HG03469 (cell line): ENCODE measurements at regions not wholly inside any gene's neighbourhood (a gene's known extent, or its start where the extent isn't known, plus 50 kb on each side); places are given as distances from the start of the nearest gene placed in this dataset.
A peak's percentile ranks its signal among the peaks of the same experiment; 100 is the strongest.
"Not testable (repeated sequence)": the region's sequence is repeated elsewhere in the genome, so short reads cannot be mapped to it uniquely, and the experiment has no call there.

ENCODE experiments used
- ATAC-seq: cut with Tn5 transposase; IDR thresholded peaks from one replicate; pipeline ENCODE4 v1.9.1; 2021; ENCODE audit warnings: mild to moderate bottlenecking, moderate library complexity, moderate number of reproducible peaks; ENCODE audit not compliant: unreplicated experiment

DNA sequence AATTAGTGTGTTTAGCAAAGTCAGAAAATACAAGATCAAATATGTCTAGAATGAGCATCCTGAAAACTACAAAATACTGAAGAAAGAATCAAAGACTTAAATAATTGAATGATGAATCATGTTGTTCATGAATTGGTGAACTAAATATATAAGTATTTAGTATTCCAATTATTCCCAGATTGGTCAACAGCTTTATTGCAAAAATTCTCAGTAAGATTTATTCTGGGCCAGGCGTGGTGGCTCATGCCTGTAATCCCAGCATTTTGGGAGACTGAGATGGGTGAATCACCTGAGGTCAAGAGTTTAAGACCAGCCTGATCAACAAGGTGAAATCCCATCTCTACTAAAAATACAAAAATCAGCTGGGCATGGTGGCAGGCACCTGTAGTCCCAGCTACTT is 250.0 kb upstream of the NECTIN3 start:
- ATAC-seq: no peak

DNA sequence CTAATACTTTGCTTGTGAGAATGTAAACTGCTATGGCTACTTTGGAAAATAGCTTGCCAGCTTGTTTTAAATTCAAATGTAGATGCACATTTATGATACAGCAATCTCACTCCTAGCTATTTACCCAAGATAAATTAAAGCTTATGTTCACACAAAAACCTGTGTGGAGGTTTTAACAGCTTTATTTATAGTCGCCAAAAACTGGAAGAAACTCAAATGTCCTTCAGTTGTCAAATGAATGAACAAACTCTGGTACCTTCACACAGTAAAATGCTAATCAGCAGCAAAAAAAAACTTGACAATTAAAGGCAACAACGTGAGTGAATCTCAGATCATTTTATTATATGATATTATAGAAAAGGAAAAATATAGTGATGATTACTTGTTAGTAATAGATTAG is 248.6 kb upstream of the NECTIN3 start:
- ATAC-seq: no peak

DNA sequence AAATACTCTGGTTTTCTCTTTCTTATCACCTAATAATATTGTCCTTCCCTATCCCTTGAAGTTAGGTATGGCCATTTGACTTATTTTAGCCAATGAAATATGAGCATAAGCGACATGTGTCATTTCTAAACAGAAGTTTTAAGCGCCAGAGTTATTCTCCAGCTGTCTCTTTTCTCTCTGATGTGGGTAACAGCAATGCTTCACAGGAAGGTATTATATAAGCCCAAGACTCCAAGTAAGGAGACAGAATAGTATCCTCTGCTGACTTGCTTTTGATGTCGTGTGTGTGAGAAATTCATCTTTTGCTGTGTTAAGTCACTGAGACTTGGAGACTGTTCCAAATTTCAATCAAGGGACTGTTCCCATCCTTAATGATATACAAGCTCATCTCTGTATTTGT is 224.6 kb upstream of the NECTIN3 start:
- no peak for ATAC-seq

DNA sequence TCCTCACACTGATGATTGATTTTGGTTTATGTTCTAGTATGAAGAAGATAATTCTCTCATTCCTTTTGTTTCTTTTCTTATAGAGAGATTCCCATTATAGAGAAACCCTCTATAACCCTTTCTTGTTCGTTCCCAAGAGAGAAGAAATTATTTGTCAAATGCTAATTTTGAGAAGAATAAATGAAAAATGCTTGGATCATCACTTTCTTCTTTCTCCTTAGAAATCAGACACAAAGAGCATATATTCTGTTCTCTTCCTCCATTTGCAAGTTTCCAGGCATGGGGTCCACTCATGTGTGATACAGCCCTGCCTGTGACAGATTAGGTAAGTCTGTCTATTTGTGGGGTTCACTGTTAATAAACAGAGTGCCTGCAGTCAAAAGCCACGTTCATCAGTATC is 222.6 kb upstream of the NECTIN3 start:
- no peak for ATAC-seq

DNA sequence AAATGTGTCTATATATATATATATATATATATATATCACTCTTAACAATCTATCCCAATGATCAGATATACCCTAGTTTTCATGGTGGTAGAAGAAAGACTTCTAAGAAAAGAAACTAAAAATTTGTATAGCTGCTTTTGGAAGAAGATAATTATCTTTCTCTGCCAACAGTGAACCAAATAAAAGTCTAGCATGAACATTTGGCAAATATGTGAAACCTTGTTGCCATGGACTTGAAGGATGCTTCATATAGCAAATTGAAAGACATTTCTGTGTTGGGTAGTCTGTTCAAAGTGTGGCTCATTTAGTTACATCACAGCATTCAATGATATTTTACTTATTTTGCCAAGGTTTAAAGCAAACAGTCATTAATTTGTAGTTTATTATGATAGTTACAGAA is 219.9 kb upstream of the NECTIN3 start:
- ATAC-seq: no peak

DNA sequence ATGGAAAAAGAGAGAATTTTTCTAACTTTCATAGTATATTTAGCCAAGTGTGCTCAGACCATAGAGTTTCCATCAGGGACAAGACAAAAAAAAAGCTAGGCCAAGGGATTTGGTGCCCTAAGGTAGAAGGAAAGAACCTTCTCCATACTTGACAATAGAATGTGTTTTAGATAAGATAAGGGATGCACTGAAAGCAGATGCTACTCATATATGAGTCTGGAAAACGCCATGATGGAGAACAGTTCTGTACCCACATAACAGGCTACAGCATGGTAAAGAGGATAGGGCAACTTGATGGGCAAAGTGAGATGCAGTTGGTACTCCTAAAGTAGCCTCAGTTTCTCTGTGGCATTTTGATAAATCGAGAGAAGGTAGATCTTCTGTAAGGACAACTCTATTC is 216.4 kb upstream of the NECTIN3 start:
- ATAC-seq: no peak

DNA sequence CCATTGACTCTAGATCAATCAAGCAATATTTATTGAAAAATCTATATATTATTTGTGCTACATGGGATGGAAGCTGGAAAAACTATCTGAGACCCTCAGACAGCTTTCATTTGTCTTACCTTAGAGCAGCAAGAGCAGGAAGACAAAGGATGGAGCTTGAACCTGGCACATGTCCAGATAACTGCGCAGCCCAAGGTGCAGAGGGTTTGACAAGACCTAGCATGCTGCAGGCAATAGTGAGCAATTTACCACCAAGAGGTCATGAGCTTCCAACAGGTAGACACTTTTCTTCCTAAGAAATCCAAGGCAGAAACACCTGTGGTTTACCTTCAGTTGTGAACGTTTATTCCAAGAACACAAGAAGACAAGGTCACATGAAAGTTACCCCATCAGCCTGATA is 214.7 kb upstream of the NECTIN3 start:
- no peak for ATAC-seq

DNA sequence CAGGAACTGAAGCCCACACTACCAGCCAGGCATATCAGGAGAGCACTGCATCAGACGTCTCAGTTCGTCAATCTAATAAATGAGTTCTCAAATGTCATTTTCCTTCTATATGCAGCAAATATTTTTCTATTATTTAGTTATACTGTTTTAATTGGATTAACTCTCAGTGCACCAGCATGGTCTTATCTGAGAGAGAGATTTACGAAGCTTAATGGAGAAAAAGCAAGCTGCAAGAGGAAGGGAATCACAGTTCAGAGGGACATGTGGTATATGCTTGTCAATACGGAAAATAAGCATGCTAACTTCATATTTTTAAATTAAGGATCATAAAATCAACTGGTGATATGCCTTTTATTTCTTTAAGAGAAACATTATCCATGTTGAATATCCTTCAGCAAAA is 213.1 kb upstream of the NECTIN3 start:
- ATAC-seq: no peak

DNA sequence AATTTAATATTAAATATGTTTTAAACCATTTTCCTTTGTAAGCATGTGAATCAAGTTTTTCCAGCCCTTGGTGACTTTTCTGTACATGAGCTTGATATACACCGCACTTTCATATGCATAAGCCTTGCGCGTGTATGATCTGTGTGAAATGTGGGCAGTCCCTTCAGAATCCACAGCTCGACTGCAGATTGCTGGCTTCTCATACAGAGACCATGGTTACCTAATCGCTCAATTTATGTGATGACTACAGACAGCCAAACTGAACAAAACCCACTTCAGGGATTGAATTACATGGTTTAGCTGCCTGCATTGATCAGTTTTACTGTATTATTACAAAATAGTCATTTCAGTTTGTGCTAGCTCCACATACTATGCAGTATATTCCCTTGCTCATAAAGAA is 212.3 kb upstream of the NECTIN3 start:
- ATAC-seq: no peak

DNA sequence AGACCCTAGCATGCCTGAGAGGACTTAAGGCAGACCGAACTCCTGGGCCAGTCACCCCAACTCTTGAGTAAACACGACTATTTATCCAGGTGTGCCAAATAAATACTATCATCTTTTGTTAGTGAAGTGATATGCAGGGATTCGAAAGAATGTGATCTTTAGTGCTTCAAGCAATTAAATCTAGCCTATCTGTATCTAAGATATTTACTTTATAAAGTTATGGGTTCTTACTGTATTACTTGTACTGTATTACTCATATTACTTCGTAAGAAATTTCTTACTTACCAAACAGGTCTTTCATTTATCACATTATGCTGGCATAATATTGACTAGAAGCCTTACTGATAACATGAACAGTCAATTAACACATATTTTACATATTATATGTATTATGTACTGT is 211.6 kb upstream of the NECTIN3 start:
- ATAC-seq: no peak

DNA sequence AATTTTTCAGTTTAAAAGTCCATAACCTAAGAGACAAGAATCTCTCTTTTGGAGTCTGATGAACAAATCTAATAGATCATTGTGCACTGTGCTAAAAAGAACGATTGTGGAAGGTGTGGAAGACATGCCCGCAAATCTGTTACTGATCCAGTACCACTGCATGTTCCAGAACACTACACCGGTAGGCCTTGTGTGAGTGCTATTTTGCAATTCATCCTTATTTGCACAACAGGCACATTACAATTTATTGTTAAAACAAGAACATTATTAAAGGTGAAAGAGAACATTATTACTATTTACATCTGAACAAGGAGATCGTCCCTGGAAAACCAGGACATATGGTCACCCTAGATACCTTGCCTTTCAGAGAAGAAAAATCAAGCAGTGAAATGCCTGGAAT is 205.7 kb upstream of the NECTIN3 start:
- ATAC-seq: no peak

DNA sequence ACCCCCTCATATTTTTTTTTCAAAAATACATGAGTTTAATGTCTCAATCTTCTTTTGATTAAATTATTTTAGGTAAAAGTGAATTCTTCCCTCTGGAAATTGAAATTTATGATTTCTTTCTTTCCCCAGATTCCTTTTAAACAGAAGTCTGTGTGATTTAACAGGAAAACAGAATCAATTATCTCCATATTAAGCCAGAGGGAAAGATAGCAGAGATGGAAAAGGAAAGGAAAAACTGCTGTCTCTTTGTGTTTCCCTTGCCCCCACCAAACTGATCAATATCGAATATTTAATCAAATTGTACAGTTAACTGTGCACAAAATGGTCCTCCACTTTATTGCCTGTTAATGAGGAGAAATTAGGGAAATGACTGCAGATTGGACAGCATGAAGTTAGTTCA is 203.5 kb upstream of the NECTIN3 start:
- no peak for ATAC-seq

DNA sequence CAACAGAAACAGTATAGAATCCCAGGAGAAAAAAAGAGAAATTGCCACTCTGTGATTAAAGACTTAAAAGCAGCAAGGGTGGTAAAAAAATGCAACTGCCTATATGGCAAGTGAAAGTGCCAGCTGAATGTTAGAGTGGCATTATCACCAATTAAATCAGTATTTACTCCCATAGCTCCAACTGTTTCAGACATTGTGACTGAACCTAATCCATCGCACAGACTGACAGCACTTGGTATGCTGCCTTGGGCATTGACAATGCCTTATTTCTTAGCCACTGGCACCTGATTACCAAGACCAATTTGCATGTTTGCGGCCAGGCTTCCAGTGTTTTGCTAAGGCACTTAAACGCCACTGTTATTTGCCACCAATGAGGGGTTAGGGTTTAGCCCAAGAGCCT is 201.9 kb upstream of the NECTIN3 start:
- no peak for ATAC-seq

DNA sequence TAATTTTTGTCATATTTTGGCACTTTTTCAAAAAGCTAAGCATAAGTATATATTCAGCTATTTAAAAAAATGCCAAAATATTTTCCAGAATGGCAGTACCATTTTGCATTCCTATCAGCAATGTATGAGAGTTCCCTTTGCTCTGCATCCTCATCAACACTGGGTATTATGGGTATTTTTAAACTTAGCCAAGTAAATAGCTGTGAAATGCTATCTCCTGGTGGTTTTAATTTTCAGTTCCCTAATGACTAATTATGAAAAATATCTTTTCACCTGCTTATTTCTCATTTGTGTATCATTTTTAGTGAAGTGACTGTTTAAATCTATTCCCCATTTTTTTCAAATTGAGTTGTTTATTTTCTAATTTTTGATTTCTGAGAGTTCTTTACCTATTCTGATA is 199.7 kb upstream of the NECTIN3 start:
- no peak for ATAC-seq

DNA sequence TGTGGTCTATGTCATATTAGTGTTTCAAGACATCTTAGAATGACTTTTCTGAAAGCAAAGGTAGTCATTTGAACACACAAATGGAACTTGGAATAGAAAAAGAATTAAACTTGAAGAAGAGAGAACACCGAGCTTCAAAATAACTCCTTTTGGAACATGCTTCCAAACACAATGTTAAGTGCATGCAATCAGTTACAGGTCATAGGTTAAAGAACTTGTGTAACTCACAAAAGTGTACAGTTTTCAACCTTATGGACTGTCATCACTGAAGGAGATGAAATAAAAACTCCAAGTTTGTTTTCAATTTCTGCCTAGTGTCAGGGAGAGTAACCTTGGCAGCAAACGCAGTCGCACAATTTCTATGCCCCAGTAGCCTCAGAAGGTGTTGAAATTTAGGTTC is 192.9 kb upstream of the NECTIN3 start:
- ATAC-seq: no peak

DNA sequence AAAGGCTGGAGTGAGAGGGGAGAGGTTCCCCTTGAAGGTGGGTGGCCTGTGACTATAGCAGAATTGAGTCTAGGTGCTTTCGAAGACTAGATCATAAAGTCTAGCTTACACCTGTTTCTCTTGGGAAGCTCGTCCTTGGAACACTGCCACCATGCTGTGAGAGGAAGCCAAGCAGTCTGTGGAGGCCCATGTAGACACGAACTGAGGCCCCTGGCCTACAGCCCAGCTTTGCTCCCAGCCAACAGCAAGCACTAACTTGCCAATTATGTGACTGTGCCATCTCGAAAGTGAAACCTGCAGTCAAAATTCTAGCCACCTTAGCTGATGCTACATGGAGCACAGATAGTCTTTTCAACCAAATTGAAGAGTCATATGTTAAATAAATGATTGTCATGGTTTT is 190.5 kb upstream of the NECTIN3 start:
- peak; percentile 90 for ATAC-seq

DNA sequence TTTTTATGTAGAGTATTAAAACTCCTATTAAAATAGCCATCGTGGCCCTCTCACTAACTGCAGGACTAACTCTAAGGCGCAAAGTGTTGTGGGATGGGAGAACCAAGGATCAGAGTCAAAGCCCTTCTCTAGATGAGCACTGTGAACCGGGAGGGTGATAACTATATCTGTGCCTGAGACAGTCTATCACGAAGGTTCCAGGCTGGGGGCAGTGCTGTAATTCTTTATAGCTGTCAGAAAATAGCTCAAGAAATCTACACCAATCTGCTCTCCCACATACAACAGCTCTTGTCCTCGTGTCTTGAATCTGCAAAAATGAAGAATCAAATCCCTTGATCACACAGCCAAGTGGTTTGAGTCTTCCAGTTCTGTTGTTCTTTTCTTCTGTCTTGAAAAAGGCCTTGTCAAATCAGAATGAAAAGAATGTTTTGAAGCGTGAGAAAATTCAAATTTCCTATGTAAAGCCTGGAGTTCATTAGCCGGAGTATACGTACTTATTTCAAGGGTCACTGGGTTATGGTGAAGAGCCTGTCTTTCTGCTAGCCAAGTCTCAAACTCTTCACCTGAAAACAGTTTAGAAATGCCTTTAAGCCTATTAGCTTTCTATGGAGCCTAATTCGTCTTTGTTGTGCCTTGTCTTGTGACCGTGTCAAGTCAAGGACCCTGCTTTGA is 185.3 kb upstream of the NECTIN3 start:
- ATAC-seq: no peak

DNA sequence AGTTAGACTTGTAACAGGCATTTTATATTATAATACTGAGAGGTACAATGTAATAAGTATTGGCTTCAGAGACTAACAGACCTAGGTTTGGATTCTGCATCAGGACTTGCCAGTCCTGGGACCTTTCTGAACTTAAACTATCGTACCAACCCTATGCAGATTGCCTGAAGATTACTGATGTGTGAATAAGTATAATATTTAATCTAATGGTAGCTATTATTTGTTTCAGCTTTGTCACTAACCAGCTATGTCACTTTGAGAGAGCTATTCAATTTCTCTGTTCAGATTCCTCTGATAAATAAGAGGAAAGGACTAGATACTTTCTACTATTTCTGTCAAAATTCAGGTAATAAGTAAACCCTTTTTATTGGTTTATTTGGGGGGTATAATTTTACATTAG is 184.4 kb upstream of the NECTIN3 start:
- ATAC-seq: no peak

DNA sequence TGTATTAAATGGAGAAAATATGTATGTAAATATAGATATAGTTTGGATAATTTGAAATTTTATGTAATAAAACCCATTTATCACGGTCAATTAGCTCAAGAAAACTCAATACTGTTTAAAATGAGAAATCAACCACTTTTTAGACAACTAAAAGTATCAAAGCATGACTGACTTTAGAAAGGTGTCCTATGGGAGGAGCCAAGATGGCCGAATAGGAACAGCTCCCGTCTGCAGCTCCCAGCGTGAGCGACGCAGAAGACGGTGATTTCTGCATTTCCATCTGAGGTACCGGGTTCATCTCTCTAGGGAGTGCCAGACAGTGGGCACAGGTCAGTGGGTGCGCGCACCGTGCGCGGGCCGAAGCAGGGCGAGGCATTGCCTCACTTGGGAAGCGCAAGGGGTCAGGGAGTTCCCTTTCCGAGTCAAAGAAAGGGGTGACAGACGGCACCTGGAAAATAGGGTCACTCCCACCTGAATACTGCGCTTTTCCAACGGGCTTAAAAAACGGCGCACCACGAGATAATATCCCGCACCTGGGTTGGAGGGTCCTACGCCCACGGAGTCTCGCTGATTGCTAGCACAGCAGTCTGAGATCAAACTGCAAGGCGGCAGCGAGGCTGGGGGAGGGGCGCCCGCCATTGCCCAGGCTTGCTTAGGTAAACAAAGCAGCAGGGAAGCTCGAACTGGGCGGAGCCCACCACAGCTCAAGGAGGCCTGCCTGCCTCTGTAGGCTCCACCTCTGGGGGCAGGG is 182.8 kb upstream of the NECTIN3 start:
- not testable (repeated sequence) for ATAC-seq

DNA sequence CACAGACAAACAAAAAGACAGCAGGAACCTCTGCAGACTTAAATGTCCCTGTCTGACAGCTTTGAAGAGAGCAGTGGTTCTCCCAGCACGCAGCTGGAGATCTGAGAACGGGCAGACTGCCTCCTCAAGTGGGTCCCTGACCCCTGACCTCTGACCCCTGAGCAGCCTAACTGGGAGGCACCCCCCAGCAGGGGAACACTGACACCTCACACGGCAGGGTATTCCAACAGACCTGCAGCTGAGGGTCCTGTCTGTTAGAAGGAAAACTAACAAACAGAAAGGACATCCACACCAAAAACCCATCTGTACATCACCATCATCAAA is 182.3 kb upstream of the NECTIN3 start:
- ATAC-seq: not testable (repeated sequence)

DNA sequence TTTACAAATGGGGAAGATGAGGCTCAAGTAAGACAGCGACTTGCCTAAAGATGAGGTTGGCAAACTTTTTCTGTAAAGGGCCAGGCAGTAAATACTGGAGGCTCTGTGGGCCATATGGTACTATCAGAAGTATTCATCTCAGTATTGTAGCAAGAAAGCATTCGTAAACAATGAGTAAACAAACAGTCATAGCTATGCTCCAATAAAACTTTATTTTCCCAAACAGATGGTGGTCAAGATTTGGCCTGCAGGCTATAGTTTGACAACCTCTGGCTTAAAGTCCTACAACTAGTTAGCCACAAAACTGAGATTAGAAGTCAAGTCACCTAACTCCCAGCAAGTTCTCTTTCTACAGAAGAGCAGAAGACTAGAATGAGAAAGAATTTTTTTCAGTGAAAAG is 177.0 kb upstream of the NECTIN3 start:
- no peak for ATAC-seq

DNA sequence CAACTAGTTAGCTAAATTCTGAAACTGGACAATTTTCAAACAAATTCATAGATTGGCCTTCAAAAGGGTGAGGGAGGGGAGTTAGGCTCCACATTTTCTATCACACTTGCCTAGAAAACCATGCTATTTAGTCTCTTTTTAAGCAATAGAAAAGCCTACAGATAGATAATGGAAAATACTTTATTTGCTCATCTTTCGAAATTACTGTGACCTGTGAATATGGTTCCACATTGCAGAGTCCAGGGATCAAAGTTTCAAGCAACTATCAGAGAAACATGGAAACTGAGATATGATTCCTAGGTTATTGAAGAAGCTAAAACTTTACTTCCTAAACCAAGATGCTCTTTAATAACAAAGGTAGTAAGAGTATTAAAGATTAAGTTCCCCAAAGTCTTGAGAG is 176.6 kb upstream of the NECTIN3 start:
- ATAC-seq: no peak

DNA sequence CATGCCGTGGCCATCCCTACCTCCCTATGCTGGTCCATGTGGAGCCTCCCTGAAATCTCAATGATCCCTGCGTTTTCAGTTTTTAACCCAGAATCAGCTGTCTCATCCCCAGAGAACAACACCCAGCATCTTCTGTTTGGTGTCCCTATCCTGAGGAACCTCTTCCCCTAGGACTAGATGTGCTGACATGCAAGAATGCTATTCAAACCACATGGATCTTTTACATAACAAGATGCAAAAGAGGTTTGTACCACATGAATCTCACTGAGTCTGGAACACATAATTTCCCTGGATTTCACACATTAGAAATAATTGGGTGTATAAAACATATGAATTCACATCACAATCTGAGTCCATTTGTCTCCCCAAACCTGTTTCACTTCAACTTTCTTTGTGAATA is 174.6 kb upstream of the NECTIN3 start:
- ATAC-seq: no peak
